Uterus (tissue), 3 donors: ENCODE measurements at regions not wholly inside any gene's neighbourhood (a gene's known extent, or its start where the extent isn't known, plus 50 kb on each side); places are given as distances from the start of the nearest gene placed in this dataset.

Experiments used
- DNase-seq, 2 donors: peaks; one replicate each; pipeline ENCODE4 v3.0.0-alpha.2; 2019 to 2020
- H3K27ac ChIP-seq, 2 donors: fragments of 200-600 bp; sonication (generic); 1 replicate in 1 of 2; 2 replicates in 1 of 2; pipeline ENCODE4 v1.5.1; 2016 to 2018
- H3K27me3 ChIP-seq, 2 donors: fragments of 200-600 bp; sonication (generic); one replicate each; pipeline ENCODE4 v1.5.1; 2018 to 2019; ENCODE audit warnings: control low read depth in 1 of 2
- H3K36me3 ChIP-seq, 2 donors: fragments of 200-600 bp; sonication (generic); one replicate each; pipeline ENCODE4 v1.5.1; 2019; ENCODE audit warnings: control low read depth in 1 of 2
- H3K4me1 ChIP-seq, 2 donors: fragments of 200-600 bp; sonication (generic); one replicate each; pipeline ENCODE4 v1.5.1; 2018 to 2019; ENCODE audit warnings: control low read depth in 1 of 2
- H3K4me3 ChIP-seq, 2 donors: fragments of 200-600 bp; sonication (generic); 1 replicate in 1 of 2; 2 replicates in 1 of 2; pipeline ENCODE4 v1.5.1; 2018 to 2019; ENCODE audit warnings: mild to moderate bottlenecking in 1 of 2
- H3K9me3 ChIP-seq, 2 donors: fragments of 200-600 bp; sonication (generic); one replicate each; pipeline ENCODE4 v1.5.1; 2019; ENCODE audit warnings: control low read depth in 1 of 2
- POLR2A ChIP-seq, 2 donors: fragments of 450-650 bp; IDR thresholded peaks; one replicate each; pipeline ENCODE4 v1.6.1; 2016; ENCODE audit warnings: antibody characterized with exemption in 2 of 2, mild to moderate bottlenecking in 1 of 2, moderate library complexity in 1 of 2
- intact Hi-C: fragments of 100-400 bp; cut with DNase I; formaldehyde crosslinking; loops from one replicate; pipeline ENCODE4 v1.15.1; 2023; ENCODE audit warnings: low total_unique reads
- TF ChIP-seq, protein P1 (sequence below), 4 experiments: fragments of 200-600 bp in 2 of 4; fragments of 450-650 bp in 2 of 4; sonication (generic) in 2 of 4; IDR thresholded peaks; one replicate each; pipeline ENCODE4 v1.5.1; 2016 to 2019; ENCODE audit warnings: antibody characterized with exemption in 4 of 4, mild to moderate bottlenecking in 2 of 4, moderate library complexity in 1 of 4
- donor health status: DM: yes; HTN: yes; CAD: no.

DNA sequence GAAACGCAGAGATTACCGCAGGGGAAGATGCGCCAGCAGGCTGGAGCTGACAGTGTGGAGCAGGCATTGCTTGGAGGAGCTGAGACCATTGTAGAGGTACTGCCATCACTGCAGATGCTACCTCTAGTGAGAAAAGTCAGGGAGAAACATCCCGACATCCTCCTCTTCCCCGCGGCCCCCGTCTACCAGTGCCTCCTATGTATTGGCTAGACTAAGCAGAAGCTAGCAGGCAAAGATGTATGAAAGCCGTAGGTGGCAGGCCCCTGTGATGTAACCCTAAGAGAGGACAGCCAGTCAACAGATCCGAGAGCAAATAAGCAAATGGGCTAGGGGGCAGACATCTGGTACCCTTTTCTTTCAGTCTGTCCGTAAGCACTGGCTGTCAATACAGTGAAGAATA lies 115.5 kb upstream of the ACTBL2 start:
- no peak for TF ChIP-seq POLR2A (IDR thresholded peaks at IDR 0.05)
- TF ChIP-seq, protein P1, sequence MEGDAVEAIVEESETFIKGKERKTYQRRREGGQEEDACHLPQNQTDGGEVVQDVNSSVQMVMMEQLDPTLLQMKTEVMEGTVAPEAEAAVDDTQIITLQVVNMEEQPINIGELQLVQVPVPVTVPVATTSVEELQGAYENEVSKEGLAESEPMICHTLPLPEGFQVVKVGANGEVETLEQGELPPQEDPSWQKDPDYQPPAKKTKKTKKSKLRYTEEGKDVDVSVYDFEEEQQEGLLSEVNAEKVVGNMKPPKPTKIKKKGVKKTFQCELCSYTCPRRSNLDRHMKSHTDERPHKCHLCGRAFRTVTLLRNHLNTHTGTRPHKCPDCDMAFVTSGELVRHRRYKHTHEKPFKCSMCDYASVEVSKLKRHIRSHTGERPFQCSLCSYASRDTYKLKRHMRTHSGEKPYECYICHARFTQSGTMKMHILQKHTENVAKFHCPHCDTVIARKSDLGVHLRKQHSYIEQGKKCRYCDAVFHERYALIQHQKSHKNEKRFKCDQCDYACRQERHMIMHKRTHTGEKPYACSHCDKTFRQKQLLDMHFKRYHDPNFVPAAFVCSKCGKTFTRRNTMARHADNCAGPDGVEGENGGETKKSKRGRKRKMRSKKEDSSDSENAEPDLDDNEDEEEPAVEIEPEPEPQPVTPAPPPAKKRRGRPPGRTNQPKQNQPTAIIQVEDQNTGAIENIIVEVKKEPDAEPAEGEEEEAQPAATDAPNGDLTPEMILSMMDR (IDR thresholded peaks at IDR 0.05): no peak
- H3K27ac ChIP-seq: no peak overlapping the region

DNA sequence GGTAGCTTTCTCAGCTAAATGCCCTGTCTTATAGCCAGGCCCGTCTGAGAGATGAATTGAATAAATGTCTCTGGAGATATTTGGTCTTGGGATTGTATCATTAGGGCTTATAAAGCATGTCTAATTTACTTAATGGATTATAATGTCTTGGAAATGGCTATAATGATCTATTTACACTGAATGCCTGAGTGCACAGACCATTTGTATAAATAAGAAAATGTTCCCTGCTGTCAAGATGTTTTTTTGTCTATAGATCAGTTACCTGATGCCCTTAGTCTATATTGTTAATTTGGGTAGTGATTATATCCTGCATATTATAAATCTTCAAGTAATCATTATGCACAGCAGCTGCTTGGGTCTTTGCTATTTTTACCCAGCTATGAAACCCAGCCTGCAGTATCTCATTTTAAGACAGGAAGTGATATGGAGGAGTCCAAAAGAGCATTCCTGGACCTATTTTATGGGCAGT lies 112.9 kb upstream of the ACTBL2 start:
- Histone ChIP-seq H3K36me3 (no peaks in the 10 kb centered on the region), H3K27ac (no peak overlapping the region), H3K27me3 (no peaks in the 10 kb centered on the region), H3K9me3 (no peaks in the 10 kb centered on the region), H3K4me1 (no peaks in the 10 kb centered on the region), H3K4me3 (no peak overlapping the region)
- DNase-seq: no peak
- intact Hi-C loops: no loop called here
- TF ChIP-seq, protein P1 (IDR thresholded peaks at IDR 0.05): no peak
- TF ChIP-seq POLR2A (IDR thresholded peaks at IDR 0.05): no peak

More for the DNA sequence above, 115.5 kb upstream of the ACTBL2 start:
- Histone ChIP-seq H3K9me3 (no peaks in the 10 kb centered on the region), H3K4me1 (no peaks in the 10 kb centered on the region), H3K36me3 (no peaks in the 10 kb centered on the region), H3K27me3 (no peaks in the 10 kb centered on the region), H3K4me3 (no peak overlapping the region)
- DNase-seq: no peak
- intact Hi-C loops: no loop called here

DNA sequence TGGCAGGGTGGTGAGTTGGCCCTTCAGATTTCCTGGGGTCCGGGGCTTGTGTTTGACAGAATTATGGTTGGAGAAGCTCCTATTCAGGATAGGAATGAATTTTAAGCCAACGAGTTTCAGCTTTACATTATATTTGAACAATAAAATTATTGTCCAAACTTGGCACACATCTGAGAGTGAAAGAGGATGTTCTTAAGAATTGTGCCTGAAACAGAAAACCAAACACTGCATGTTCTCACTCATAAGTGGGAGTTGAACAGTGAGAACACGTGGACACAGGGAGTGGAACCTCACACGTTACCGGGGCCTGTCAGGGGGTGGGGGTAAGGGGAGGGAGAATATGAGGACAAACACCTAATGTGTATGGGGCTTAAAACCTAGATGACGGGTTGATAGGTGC lies 111.8 kb upstream of the ACTBL2 start:
- H3K36me3 ChIP-seq: no peaks in the 10 kb centered on the region
- H3K27ac ChIP-seq: no peak overlapping the region
- H3K4me3 ChIP-seq: no peak overlapping the region
- no peaks in the 10 kb centered on the region for H3K4me1 ChIP-seq
- intact Hi-C loops: no loop called here
- no peaks in the 10 kb centered on the region for H3K9me3 ChIP-seq
- no peaks in the 10 kb centered on the region for H3K27me3 ChIP-seq
- no peak for DNase-seq
- TF ChIP-seq, protein P1 (IDR thresholded peaks at IDR 0.05): no peak
- no peak for TF ChIP-seq POLR2A (IDR thresholded peaks at IDR 0.05)

DNA sequence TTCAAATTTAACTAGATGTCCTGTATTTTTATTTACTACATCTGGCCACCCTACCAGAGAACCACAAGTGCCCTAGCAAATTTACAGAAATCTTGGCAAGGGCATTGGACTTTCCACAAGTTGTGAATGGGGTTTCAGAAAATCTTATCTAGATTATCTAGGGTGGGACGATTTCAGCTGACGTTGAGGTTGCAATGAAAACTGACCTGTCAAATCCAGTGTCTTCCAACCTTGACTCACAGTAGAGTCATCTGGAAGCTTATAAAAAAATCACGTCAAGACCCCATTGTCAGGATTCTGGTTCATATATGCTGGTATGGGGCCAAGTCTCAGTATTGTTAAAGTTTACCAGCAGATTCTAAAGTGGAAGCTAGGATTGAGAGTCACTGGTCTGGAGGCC lies 109.6 kb upstream of the ACTBL2 start:
- H3K9me3 ChIP-seq: no peaks in the 10 kb centered on the region
- no peak for DNase-seq
- H3K4me1 ChIP-seq: no peaks in the 10 kb centered on the region
- no peaks in the 10 kb centered on the region for H3K27me3 ChIP-seq
- TF ChIP-seq POLR2A (IDR thresholded peaks at IDR 0.05): no peak
- TF ChIP-seq, protein P1 (IDR thresholded peaks at IDR 0.05): no peak
- no peak overlapping the region for H3K27ac ChIP-seq
- intact Hi-C loops: no loop called here
- no peak overlapping the region for H3K4me3 ChIP-seq
- no peaks in the 10 kb centered on the region for H3K36me3 ChIP-seq

DNA sequence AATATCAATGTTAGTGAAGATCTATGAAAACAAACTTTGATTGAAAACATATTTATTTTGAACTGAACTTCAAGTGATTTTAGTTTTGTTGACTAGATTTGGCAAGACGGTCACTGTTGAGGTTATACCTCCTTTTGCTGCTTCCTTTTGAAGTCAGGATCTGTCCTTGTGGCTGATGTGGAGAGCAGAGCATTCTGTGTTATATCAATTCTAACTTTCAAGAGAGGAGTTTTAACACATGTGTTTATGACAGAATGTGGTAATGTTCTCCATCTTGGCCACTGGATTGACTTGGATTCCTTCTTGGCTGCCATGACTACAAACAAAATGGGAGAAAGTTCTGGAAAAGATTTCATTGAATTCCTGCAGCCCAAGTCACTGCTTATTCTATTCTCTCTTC lies 104.0 kb upstream of the ACTBL2 start:
- H3K4me3 ChIP-seq: no peak overlapping the region
- H3K9me3 ChIP-seq: no peaks in the 10 kb centered on the region
- H3K27me3 ChIP-seq: no peaks in the 10 kb centered on the region
- H3K4me1 ChIP-seq: no peaks in the 10 kb centered on the region
- TF ChIP-seq POLR2A (IDR thresholded peaks at IDR 0.05): no peak
- TF ChIP-seq, protein P1 (IDR thresholded peaks at IDR 0.05): no peak
- DNase-seq: no peak
- no peaks in the 10 kb centered on the region for H3K36me3 ChIP-seq
- H3K27ac ChIP-seq: no peak overlapping the region
- intact Hi-C loops: no loop called here
